ENCODE measurements at regions not wholly inside any gene's neighbourhood (a gene's known extent, or its start where the extent isn't known, plus 50 kb on each side); places are given as distances from the start of the nearest gene placed in this dataset.

- Histone ChIP-seq H3K27me3 (replicated peaks; ENCODE audit: insufficient read depth, low read length) (no peaks in the 10 kb centered on the region), H3K4me1 (ENCODE audit: low read length) (peaks cover 2% of the 10 kb centered on the region; the same call in 1 of the 2 replicates), H3K79me2 (ENCODE audit: low read length) (no peaks in the 10 kb centered on the region), H3K9me2 (replicated peaks; ENCODE audit: insufficient read depth, low read length) (no peaks in the 10 kb centered on the region), H3K27ac (ENCODE audit: low read length) (no peak overlapping the region), H3K9ac (ENCODE audit: low read length) (no peak overlapping the region), H3K36me3 (replicated peaks; ENCODE audit: insufficient read depth, low read length) (no peaks in the 10 kb centered on the region), H3K4me3 (ENCODE audit: low read length) (no peak overlapping the region), H3F3A (ENCODE audit: insufficient read depth, low read length) (no peaks in the 10 kb centered on the region), H4K20me1 (ENCODE audit: insufficient read depth, low read length) (no peaks in the 10 kb centered on the region), H3K9me3 (replicated peaks; ENCODE audit: insufficient read depth, low read length) (no peaks in the 10 kb centered on the region), H2AFZ (ENCODE audit: low read length) (no peak overlapping the region), H3K4me2 (ENCODE audit: low read depth, low read length) (no peak overlapping the region)
- no peak for DNase-seq
- TF ChIP-seq, protein P1, sequence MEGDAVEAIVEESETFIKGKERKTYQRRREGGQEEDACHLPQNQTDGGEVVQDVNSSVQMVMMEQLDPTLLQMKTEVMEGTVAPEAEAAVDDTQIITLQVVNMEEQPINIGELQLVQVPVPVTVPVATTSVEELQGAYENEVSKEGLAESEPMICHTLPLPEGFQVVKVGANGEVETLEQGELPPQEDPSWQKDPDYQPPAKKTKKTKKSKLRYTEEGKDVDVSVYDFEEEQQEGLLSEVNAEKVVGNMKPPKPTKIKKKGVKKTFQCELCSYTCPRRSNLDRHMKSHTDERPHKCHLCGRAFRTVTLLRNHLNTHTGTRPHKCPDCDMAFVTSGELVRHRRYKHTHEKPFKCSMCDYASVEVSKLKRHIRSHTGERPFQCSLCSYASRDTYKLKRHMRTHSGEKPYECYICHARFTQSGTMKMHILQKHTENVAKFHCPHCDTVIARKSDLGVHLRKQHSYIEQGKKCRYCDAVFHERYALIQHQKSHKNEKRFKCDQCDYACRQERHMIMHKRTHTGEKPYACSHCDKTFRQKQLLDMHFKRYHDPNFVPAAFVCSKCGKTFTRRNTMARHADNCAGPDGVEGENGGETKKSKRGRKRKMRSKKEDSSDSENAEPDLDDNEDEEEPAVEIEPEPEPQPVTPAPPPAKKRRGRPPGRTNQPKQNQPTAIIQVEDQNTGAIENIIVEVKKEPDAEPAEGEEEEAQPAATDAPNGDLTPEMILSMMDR (IDR thresholded peaks at IDR 0.05; ENCODE audit: low read length) = no peak
- TF ChIP-seq EZH2phosphoT487 (IDR thresholded peaks at IDR 0.05; ENCODE audit: low read length) (no peak), EZH2 (optimal IDR thresholded peaks at IDR 0.05; ENCODE audit: low read depth, low read length) (no peak)
These were observed 141.8 kb upstream of the DYRK2 start for GRCh38 chr12:67506739-67507138.

DNA sequence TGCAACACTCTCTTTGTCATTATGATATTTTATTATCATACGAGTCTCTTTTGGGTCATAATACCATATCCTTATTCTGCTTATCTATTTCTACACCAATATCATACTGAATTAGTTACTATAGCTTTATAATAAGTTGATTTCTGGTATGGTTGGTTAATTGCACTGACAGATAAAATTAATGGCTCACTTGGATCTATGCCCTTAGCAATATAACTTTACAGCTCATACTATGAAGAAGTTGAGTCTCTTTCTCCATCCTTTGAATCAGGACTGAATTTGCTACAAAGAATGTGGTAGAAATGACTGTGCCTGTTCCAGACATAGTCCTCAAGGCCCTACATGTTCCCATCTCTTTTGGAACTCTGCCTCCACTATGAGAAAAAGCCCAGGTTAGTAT lies 139.7 kb upstream of the DYRK2 start:
- Histone ChIP-seq H3K79me2 (ENCODE audit: low read length) (no peaks in the 10 kb centered on the region), H3F3A (ENCODE audit: insufficient read depth, low read length) (no peaks in the 10 kb centered on the region), H3K4me3 (ENCODE audit: low read length) (no peak overlapping the region), H3K36me3 (replicated peaks; ENCODE audit: insufficient read depth, low read length) (no peaks in the 10 kb centered on the region), H3K9me3 (replicated peaks; ENCODE audit: insufficient read depth, low read length) (no peaks in the 10 kb centered on the region), H3K4me1 (ENCODE audit: low read length) (no peaks in the 10 kb centered on the region), H3K27ac (ENCODE audit: low read length) (no peak overlapping the region), H3K9ac (ENCODE audit: low read length) (no peak overlapping the region), H3K27me3 (replicated peaks; ENCODE audit: insufficient read depth, low read length) (no peaks in the 10 kb centered on the region), H3K9me2 (replicated peaks; ENCODE audit: insufficient read depth, low read length) (no peaks in the 10 kb centered on the region), H2AFZ (ENCODE audit: low read length) (no peak overlapping the region), H3K4me2 (ENCODE audit: low read depth, low read length) (no peak overlapping the region), H4K20me1 (ENCODE audit: insufficient read depth, low read length) (no peaks in the 10 kb centered on the region)
- no peak for DNase-seq
- TF ChIP-seq EZH2phosphoT487 (IDR thresholded peaks at IDR 0.05; ENCODE audit: low read length) (no peak), EZH2 (optimal IDR thresholded peaks at IDR 0.05; ENCODE audit: low read depth, low read length) (no peak)
- TF ChIP-seq, protein P1 (IDR thresholded peaks at IDR 0.05; ENCODE audit: low read length) = no peak

DNA sequence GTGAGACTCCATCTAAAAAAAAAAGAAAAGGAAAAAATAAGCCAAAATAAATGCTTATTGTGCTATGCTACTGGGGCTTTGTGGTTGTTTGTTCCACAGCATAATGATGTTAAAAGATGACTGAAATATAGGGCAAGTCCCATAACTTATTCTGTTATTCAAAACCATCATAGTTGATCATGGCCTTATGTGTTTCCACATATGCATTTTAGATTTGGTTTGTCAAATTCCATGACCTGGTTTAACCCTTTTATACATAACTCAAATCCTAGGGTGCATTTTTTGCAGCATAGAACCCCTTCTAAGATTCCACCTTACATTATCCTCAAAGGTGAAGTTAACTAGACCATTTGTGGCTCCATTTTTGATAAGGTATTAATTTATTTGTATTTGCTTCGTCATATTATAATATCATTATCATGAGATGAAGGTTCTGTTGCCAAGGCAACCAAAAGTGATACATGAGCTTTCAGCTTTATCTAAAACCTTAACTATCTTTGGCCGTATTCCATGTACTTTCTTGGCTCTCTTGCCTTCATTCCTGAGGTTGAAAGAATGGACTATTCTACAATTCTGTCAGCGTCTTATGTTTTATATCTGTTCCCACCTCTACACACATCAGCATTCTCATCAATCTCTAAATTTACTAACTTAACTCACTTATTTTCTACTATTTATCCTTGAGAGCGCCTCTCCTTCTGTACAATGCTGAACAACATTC lies 138.7 kb upstream of the DYRK2 start:
- H3K4me3 ChIP-seq (ENCODE audit: low read length) = no peak overlapping the region
- H3F3A ChIP-seq (ENCODE audit: insufficient read depth, low read length) = no peaks in the 10 kb centered on the region
- no peaks in the 10 kb centered on the region for H4K20me1 ChIP-seq (ENCODE audit: insufficient read depth, low read length)
- H3K9me2 ChIP-seq (replicated peaks; ENCODE audit: insufficient read depth, low read length) = no peaks in the 10 kb centered on the region
- H3K27me3 ChIP-seq (replicated peaks; ENCODE audit: insufficient read depth, low read length) = no peaks in the 10 kb centered on the region
- no peaks in the 10 kb centered on the region for H3K9me3 ChIP-seq (replicated peaks; ENCODE audit: insufficient read depth, low read length)
- no peak for DNase-seq
- H2AFZ ChIP-seq (ENCODE audit: low read length) = no peak overlapping the region
- H3K4me2 ChIP-seq (ENCODE audit: low read depth, low read length) = no peak overlapping the region
- TF ChIP-seq, protein P1 (IDR thresholded peaks at IDR 0.05; ENCODE audit: low read length) = no peak
- TF ChIP-seq EZH2phosphoT487 (IDR thresholded peaks at IDR 0.05; ENCODE audit: low read length) (no peak), EZH2 (optimal IDR thresholded peaks at IDR 0.05; ENCODE audit: low read depth, low read length) (no peak)
- no peaks in the 10 kb centered on the region for H3K79me2 ChIP-seq (ENCODE audit: low read length)
- peaks cover 4% of the 10 kb centered on the region for H3K4me1 ChIP-seq (ENCODE audit: low read length)
- H3K36me3 ChIP-seq (replicated peaks; ENCODE audit: insufficient read depth, low read length) = no peaks in the 10 kb centered on the region
- no peak overlapping the region for H3K27ac ChIP-seq (ENCODE audit: low read length)
- H3K9ac ChIP-seq (ENCODE audit: low read length) = no peak overlapping the region

Data from MM.1S (cell line).